CD4-positive, alpha-beta T cell treated with Interferon alpha-2 for 1 hour (primary cell): ENCODE measurements at regions not wholly inside any gene's neighbourhood (a gene's known extent, or its start where the extent isn't known, plus 50 kb on each side); places are given as distances from the start of the nearest gene placed in this dataset.
A peak's percentile ranks its signal among the peaks of the same experiment; 100 is the strongest.

ENCODE experiments used
- DNase-seq, 2 donors: peaks; one replicate each; pipeline ENCODE4 v3.0.0-alpha.2; 2020 to 2022

GRCh38 chr4:81922313-81922712 is 450.6 kb upstream of the RASGEF1B start:
- DNase-seq = no peak

GRCh38 chr4:81921751-81922159 is 450.0 kb upstream of the RASGEF1B start:
- DNase-seq = no peak

DNA sequence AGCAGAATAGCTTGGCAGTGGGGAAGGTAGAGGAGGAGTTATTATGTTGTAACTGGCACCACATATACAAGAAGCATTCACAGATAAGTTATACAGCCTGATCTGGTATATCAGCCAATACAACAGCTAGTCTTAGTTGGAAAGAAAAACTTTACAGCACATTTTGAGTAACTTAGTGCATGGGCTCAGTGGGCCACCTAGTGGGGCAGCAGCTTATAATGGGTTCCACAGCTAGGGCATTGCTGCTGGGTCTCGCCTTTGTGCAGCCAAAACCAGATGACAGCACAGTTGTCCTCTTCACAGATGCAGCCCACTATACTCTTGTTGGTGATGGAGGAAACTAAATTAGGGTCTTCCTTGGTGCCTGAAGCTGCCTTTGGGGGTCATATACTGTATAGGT is 448.1 kb upstream of the RASGEF1B start:
- DNase-seq = no peak

DNA sequence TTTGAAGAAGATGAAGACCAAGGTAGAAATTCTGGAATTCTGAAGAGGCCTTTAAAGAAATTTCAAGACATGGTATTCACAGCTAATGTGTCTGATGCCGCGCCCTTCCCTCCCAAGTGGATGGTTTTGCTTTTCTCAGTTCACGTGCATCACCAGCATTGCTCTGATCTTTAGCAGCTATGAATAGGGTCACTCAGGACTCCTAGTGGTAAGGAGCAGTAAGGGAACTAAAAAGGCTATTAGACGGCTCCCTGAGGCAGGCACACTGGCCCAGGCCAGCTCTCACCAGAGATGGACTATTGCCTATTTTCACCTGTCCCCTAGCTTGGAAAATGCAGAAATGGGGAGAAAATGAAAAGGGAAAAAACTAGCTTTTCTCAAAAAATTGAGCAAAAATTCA is 447.5 kb upstream of the RASGEF1B start:
- peak in 1 of 2 donors; percentile 14 for DNase-seq

DNA sequence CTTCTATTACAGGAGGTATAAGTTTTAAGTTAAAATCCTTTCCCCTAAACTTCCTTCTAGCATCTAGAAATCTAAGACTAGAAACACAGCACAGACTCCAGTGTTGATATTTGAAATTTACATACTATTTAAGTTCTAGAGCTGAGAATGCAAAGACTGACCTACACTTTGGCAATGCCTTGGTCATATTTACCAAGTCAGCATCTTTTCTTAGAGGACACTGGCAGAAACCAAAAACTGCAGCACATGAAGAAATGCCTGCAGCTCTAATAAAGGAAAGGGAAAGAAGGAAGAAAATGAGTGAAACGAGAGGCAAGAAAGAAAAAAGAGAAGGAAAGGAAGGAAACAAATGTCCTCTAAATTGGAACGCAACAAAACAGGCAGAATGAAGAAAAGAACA is 443.7 kb upstream of the RASGEF1B start:
- no peak for DNase-seq

DNA sequence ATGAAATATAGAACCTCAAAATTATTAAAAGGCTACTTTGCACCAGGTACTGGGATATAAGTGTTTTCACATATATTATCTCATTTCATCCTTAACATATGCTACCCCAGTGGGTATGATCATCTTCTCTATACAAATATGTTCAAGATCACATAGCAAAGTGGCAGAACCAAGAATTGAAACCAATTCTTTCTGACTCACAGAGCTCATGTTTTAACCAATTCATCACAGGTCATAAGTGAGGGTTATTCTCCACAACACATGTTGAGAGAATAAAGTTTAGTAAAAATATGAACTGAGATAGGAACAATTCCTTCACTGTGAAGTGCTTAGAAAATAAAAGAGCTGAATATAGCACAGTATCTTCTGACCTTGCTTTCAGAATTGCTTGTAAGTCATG is 442.9 kb upstream of the RASGEF1B start:
- DNase-seq = no peak

DNA sequence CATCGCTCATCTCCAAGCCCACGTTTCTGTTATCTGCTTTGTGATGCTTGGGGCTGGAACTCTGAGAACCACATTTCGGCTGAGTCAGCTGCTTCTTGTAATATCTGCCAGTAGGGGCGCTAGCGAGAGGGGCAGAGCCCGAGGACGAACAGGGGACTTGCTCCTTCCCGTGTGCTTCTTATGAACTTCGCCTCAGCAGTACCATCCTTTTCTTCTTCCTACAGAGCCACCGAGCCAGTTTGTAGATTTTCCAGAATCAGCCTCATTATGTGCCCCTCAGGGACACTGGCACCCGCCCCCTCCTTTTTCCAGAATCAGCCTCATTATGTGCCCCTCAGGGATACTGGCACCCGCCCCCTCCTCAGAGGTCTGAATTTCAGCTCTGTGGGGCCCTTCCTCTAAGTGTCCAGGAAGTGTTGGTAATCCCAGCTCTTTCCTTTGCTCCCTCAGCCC is 441.7 kb upstream of the RASGEF1B start:
- peak; percentile 51 to 54 for DNase-seq

GRCh38 chr4:81912376-81913030 is 440.8 kb upstream of the RASGEF1B start:
- no peak for DNase-seq

GRCh38 chr4:81906905-81907304 is 435.2 kb upstream of the RASGEF1B start:
- DNase-seq = no peak

- no peak for DNase-seq
Observed at GRCh38 chr4:81905971-81906370, 434.3 kb upstream of the RASGEF1B start.

DNA sequence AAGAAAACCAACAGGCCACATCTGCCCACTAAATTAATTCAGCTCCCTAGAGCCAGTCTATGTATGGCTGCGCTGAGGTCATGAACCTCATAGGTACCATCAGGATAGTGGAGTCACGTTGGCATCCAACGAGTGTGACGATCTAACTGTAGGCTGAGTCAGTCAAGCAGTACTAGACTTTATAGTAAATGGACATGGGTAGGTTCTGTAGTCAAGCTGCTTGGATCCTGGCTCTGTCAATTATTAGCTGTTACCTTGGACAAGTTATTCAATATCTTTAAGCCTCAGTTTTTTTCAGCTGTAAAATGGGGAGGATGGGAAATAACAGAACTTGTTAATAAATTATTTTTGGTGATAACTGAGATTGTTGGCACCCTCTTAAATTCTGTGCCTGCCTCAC is 432.4 kb upstream of the RASGEF1B start:
- no peak for DNase-seq

DNA sequence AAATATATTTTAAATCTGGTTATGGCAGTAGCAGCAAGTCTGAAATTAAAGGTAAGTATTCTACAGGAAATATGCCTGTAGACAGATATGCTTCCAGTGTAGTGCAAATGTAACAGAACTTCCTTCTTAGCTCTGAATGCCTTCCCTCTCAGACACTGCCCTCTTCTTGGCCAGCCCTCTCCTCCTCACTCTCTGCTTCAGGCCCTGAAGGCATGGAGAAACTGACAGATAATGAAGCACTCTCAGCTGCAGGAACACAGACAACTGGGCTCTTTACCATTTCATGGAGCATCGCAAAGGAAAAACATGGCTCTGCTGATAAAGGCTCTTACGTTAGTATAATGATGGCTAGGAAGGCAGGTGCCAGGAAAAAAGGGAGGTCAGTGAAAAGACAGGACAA is 431.5 kb upstream of the RASGEF1B start:
- DNase-seq = no peak

GRCh38 chr4:81898862-81899504 is 427.3 kb upstream of the RASGEF1B start:
- DNase-seq = no peak

GRCh38 chr4:81896936-81897335 is 425.2 kb upstream of the RASGEF1B start:
- no peak for DNase-seq

GRCh38 chr4:81891005-81891996 is 419.6 kb upstream of the RASGEF1B start:
- no peak for DNase-seq

GRCh38 chr4:81884986-81885385 is 413.3 kb upstream of the RASGEF1B start:
- DNase-seq = no peak

DNA sequence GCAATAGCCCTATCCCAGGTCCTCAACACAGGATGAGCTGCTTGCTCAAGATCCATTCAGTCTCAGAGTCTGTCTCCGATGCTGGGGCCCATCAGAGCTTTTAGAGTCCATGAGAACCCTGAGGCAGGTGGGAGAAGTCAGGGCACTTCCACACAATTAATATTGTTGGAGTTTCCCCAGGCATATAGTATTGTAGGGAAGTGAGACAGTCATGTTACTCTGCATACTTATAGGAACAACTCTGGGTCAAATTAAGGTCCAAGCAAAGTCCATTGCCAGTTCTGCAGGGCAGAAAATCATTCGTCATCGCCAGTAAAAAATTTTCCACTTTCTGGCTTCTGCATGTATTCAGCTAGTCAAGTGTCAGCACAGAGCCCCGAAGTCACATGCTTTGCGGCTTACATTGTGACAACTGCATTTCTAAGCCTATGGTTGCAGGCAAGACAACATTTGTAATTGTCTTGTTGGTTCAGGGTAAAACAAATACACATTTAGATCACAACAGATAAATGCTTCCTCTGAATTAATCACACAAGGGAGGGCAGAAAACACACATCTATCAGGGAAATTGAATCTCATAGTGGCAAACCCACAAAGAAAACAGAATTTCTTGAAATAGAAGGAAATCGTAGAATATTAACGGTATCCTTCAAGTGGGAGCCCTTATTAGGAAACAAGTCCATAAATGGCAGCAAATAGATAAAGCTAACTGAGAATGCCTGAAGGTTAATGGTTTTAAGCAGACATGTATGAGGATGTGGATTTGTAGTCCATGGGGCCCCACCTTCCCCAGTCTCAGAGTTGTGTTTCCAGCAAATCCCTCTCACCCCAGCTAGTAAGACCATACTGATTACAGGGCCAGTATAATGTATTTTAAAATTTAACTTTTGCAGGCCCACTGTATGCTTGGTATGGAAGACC is 412.1 kb upstream of the RASGEF1B start:
- DNase-seq = no peak

DNA sequence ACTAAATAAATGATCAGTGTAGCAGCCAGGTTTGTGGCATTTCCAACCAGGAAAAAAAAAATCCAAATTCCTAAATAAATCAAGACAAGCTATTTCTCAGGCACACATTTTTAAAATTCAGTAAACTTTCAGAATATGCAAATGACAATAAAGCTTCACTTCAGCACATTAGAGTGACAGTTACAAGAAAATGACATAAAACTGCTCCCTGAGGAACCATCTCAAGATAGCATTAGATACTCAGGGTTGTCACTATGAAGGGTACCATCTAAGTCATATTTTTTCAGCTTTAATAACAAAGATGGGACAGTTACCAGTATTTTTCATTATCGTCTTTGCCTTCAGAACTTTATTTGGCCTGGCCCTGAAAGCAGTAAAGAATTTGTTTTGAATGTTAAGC is 411.3 kb upstream of the RASGEF1B start:
- no peak for DNase-seq

DNA sequence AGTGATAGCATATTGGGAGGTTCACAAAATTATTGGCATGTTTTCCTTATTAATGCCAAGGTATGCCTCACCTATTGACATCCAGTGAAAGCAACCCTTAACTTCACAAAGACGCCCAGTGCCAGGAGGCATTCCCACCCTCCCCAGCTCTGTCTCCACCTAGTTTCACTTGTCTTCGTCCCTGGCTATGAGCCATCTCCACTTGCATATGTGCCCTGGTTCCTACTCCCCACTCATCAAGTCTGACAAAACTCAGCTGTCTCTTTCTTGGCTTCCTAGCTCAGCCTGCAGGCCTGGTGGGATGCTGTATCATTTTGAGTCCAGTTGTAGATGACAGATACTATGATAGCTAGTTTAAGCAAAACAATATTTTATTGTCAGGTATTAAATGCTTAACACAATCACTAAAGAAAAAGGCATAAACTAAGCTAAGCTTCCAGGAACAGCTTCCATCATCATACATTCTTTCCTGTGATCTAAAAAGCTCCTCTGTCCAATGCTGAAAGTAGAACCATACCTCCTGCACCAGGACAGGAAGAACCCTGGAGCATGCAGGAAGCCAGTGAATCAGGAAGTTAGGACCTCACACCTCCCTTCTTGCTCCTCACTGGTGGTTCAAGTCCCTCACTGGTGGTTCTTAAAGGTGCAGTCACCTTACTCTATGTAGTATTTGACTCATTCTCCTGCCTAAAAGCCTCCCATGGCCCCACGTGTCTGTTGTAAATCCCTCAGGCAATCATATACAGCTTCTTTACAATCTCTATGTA is 410.3 kb upstream of the RASGEF1B start:
- no peak for DNase-seq

- no peak for DNase-seq
Observed at GRCh38 chr4:81876106-81876505, 404.4 kb upstream of the RASGEF1B start.

- DNase-seq = no peak
Observed at GRCh38 chr4:81874661-81875515, 403.2 kb upstream of the RASGEF1B start.
